SK-N-SH (cell line): ENCODE measurements at regions not wholly inside any gene's neighbourhood (a gene's known extent, or its start where the extent isn't known, plus 50 kb on each side); places are given as distances from the start of the nearest gene placed in this dataset.

Experiments
- CTCF ChIA-PET: fragments of 300-600, 350-600 bp; formaldehyde crosslinking; extraction: SDS; loops from one replicate; lab custom pipeline; 2021; lab: Yijun Ruan, JAX
- POLR2A ChIA-PET: fragments of 350-600 bp; sonication (Branson Sonifier 250); formaldehyde crosslinking; extraction: SDS; loops from one replicate; lab custom pipeline; 2020; ENCODE audit warnings: antibody characterized with exemption, inconsistent platforms; lab: Yijun Ruan, JAX
- DNase-seq: peaks from one replicate; pipeline ENCODE4 v3.0.0; 2012
- H2AFZ ChIP-seq: fragments of 200-600 bp; sonication (generic); 2 replicates; pipeline ENCODE4 v1.8.1; 2016; ENCODE audit warnings: antibody characterized with exemption, mild to moderate bottlenecking, low read depth
- H3F3A ChIP-seq: fragments of 200-600 bp; sonication (generic); replicated peaks from 2 replicates; pipeline ENCODE3; 2016; ENCODE audit warnings: antibody characterized with exemption, mild to moderate bottlenecking; ENCODE audit not compliant: insufficient read depth
- H3K27ac ChIP-seq, 2 experiments: fragments of 200-500 bp in 1 of 2; fragments of 200-600 bp in 1 of 2; sonication (Bioruptor generic) in 1 of 2; sonication (generic), shearing (Covaris generic) in 1 of 2; 2 replicates each; pipeline versions ENCODE4 v1.5.1 to v1.6.1; 2014 to 2016; ENCODE audit warnings: low read depth in 2 of 2, inconsistent platforms in 1 of 2, low read length in 1 of 2, mild to moderate bottlenecking in 1 of 2, mixed read lengths in 1 of 2
- H3K27me3 ChIP-seq: fragments of 200-600 bp; sonication (generic), shearing (Covaris generic); 2 replicates; pipeline ENCODE4 v1.6.1; 2016; ENCODE audit warnings: mixed run types; ENCODE audit not compliant: insufficient read depth
- H3K36me3 ChIP-seq, 2 experiments: fragments of 200-500 bp in 1 of 2; fragments of 200-600 bp in 1 of 2; sonication (Bioruptor generic) in 1 of 2; sonication (generic) in 1 of 2; replicated peaks in 1 of 2; 2 replicates each; pipeline versions ENCODE3 to v1.5.1; 2014 to 2016; ENCODE audit warnings: low read length in 1 of 2, mild to moderate bottlenecking in 1 of 2; ENCODE audit not compliant: insufficient read depth in 2 of 2, control insufficient read depth in 1 of 2
- H3K4me1 ChIP-seq, 2 experiments: fragments of 200-500 bp in 1 of 2; fragments of 200-600 bp in 1 of 2; sonication (Bioruptor generic) in 1 of 2; sonication (generic), shearing (Covaris generic) in 1 of 2; 2 replicates each; pipeline versions ENCODE4 v1.5.1 to v1.6.1; 2014 to 2016; ENCODE audit warnings: low read depth in 1 of 2, low read length in 1 of 2, mixed run types in 1 of 2; ENCODE audit not compliant: insufficient read depth in 2 of 2, control insufficient read depth in 1 of 2
- H3K4me2 ChIP-seq: fragments of 200-600 bp; sonication (generic), shearing (Covaris generic); 2 replicates; pipeline ENCODE4 v1.6.1; 2017; ENCODE audit warnings: mixed run types
- H3K4me3 ChIP-seq, 2 experiments: fragments of 200-500 bp in 1 of 2; fragments of 200-600 bp in 1 of 2; sonication (Bioruptor generic) in 1 of 2; sonication (generic), shearing (Covaris generic) in 1 of 2; 2 replicates each; pipeline versions ENCODE4 v1.5.1 to v1.8.1; 2014 to 2016; ENCODE audit warnings: low read depth in 2 of 2, inconsistent platforms in 1 of 2, low read length in 1 of 2, mild to moderate bottlenecking in 1 of 2, mixed read lengths in 1 of 2, moderate library complexity in 1 of 2
- H3K79me2 ChIP-seq: fragments of 200-600 bp; sonication (generic); 2 replicates; pipeline ENCODE4 v1.8.1; 2017; ENCODE audit warnings: mild to moderate bottlenecking; ENCODE audit not compliant: insufficient read depth
- H3K9ac ChIP-seq: fragments of 200-600 bp; sonication (generic); 2 replicates; pipeline ENCODE4 v1.6.1; 2017; ENCODE audit warnings: mixed run types
- H3K9me2 ChIP-seq: fragments of 200-600 bp; sonication (generic); 2 replicates; pipeline ENCODE4 v1.6.1; 2017; ENCODE audit warnings: mixed run types
- H3K9me3 ChIP-seq: fragments of 200-600 bp; sonication (generic); 2 replicates; pipeline ENCODE4 v1.6.1; 2017; ENCODE audit warnings: mixed run types, mild to moderate bottlenecking, moderate library complexity
- H4K20me1 ChIP-seq: fragments of 200-600 bp; sonication (generic); 2 replicates; pipeline ENCODE4 v1.6.1; 2017; ENCODE audit warnings: mild to moderate bottlenecking, mixed run types; ENCODE audit not compliant: insufficient read depth
- FOSL2 ChIP-seq: IDR thresholded peaks from 2 replicates; pipeline ENCODE4 v1.4.0; 2012; ENCODE audit warnings: low read depth, mild to moderate bottlenecking, moderate library complexity, borderline replicate concordance
- GABPA ChIP-seq: IDR thresholded peaks from 2 replicates; pipeline ENCODE4 v1.4.0; 2012; ENCODE audit warnings: low read depth, mild to moderate bottlenecking
- GATA2 ChIP-seq: sonication (generic); formaldehyde crosslinking; IDR thresholded peaks from 2 replicates; pipeline ENCODE4 v1.5.0; 2020; ENCODE audit warnings: mild to moderate bottlenecking, missing genetic modification reagents
- PBX3 ChIP-seq: IDR thresholded peaks from 2 replicates; pipeline ENCODE4; 2012
- POLR2AphosphoS5 ChIP-seq: IDR thresholded peaks from 2 replicates; pipeline ENCODE4 v1.6.1; 2012; ENCODE audit warnings: low read depth, low read length
- RAD21 ChIP-seq: IDR thresholded peaks from 2 replicates; pipeline ENCODE4 v1.6.1; 2012; ENCODE audit warnings: mild to moderate bottlenecking, low read length
- RCOR1 ChIP-seq: fragments of 150-350 bp; IDR thresholded peaks from 2 replicates; pipeline ENCODE4 v1.6.1; 2017; ENCODE audit warnings: antibody characterized with exemption, low read length
- TCF12 ChIP-seq: IDR thresholded peaks from 2 replicates; pipeline ENCODE4 v1.4.0; 2012
- ZBTB33 ChIP-seq: IDR thresholded peaks from 2 replicates; pipeline ENCODE4 v1.4.0; 2012; ENCODE audit warnings: low read depth, borderline replicate concordance
- WGBS: methylation state at CpG from one replicate; pipeline ENCODE4 v1.1.6; 2017; ENCODE audit warnings: low lambda C conversion rate; 5-methylcytosine and 5-hydroxymethylcytosine counted together
- TF ChIP-seq, protein P1 (sequence below): fragments of 150-350 bp; IDR thresholded peaks from 2 replicates; pipeline ENCODE4 v1.6.1; 2017; ENCODE audit warnings: antibody characterized with exemption, low read length, low read depth, borderline replicate concordance

GRCh38 chr2:12120281-12121150, 374.1 kb downstream of the LPIN1 start (continued):
- TF ChIP-seq, protein P1, sequence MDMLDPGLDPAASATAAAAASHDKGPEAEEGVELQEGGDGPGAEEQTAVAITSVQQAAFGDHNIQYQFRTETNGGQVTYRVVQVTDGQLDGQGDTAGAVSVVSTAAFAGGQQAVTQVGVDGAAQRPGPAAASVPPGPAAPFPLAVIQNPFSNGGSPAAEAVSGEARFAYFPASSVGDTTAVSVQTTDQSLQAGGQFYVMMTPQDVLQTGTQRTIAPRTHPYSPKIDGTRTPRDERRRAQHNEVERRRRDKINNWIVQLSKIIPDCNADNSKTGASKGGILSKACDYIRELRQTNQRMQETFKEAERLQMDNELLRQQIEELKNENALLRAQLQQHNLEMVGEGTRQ, result no peak
- TF ChIP-seq FOSL2 (peak; percentile 34; the same call in 1 of the 2 replicates), TCF12 (peak; percentile 10; the same call in 1 of the 2 replicates), RAD21 (no peak)

- ChIA-PET POLR2A (no interaction called here), CTCF (no interaction called here)
- no peak for TF ChIP-seq GATA2
- TF ChIP-seq GABPA, result no peak
- Histone ChIP-seq H2AFZ (no peak overlapping the region), H3K9me3 (no peaks in the 10 kb centered on the region), H3K36me3 (no peaks in the 10 kb centered on the region), H3K4me1 (peaks cover 0 to 14% of the 10 kb centered on the region in 2 experiments; a peak in 1 of 4 replicates), H3K79me2 (no peaks in the 10 kb centered on the region), H3K9me2 (no peaks in the 10 kb centered on the region), H4K20me1 (no peaks in the 10 kb centered on the region), H3K27me3 (no peaks in the 10 kb centered on the region), H3K4me2 (no peak overlapping the region), H3F3A (peaks cover 12% of the 10 kb centered on the region), H3K4me3 (no peak overlapping the region), H3K9ac (no peak overlapping the region), H3K27ac (no peak overlapping the region)
- no peak for DNase-seq
- 95% methylated on average over 1 of the region's 1 CpG for WGBS
Measured at GRCh38 chr2:12124790-12125189, 378.4 kb downstream of the LPIN1 start.

- no peak for DNase-seq
- WGBS, result 78% methylated on average over 3 of the region's 3 CpGs
- CTCF ChIA-PET, result interaction anchor here (1.2 kb wide), 1 partner anchor 591 kb away, joined by 3 read pairs; the partner anchor contains the start of gene TRIB2
Measured at GRCh38 chr2:12126318-12126717, 379.9 kb downstream of the LPIN1 start.

More at GRCh38 chr2:12126318-12126717, 379.9 kb downstream of the LPIN1 start:
- no peak overlapping the region for H3K4me2 ChIP-seq
- H3K27ac ChIP-seq, result no peak overlapping the region
- no peak overlapping the region for H2AFZ ChIP-seq
- TF ChIP-seq POLR2AphosphoS5, result no peak
- no peak for TF ChIP-seq ZBTB33
- no peak for TF ChIP-seq PBX3
- TF ChIP-seq RAD21, result 0 out of 2 replicates have a peak, but pooled peaks have one; percentile 11
- no peak for TF ChIP-seq RCOR1
- H3K9me3 ChIP-seq, result no peaks in the 10 kb centered on the region
- H3K4me1 ChIP-seq, result no peaks in the 10 kb centered on the region
- no peaks in the 10 kb centered on the region for H3K36me3 ChIP-seq
- no peaks in the 10 kb centered on the region for H3F3A ChIP-seq
- no peaks in the 10 kb centered on the region for H4K20me1 ChIP-seq
- H3K79me2 ChIP-seq, result no peaks in the 10 kb centered on the region
- POLR2A ChIA-PET, result no interaction called here
- H3K27me3 ChIP-seq, result no peaks in the 10 kb centered on the region
- no peaks in the 10 kb centered on the region for H3K9me2 ChIP-seq
- no peak overlapping the region for H3K9ac ChIP-seq
- no peak overlapping the region for H3K4me3 ChIP-seq
